NCI-H146 (cell line): ENCODE measurements at regions not wholly inside any gene's neighbourhood (a gene's known extent, or its start where the extent isn't known, plus 50 kb on each side); places are given as distances from the start of the nearest gene placed in this dataset.
A peak's percentile ranks its signal among the peaks of the same experiment; 100 is the strongest.

Experiments
- DNase-seq: peaks from one replicate; lab custom pipeline; 2025; lab: John Stamatoyannopoulos, UW

DNA sequence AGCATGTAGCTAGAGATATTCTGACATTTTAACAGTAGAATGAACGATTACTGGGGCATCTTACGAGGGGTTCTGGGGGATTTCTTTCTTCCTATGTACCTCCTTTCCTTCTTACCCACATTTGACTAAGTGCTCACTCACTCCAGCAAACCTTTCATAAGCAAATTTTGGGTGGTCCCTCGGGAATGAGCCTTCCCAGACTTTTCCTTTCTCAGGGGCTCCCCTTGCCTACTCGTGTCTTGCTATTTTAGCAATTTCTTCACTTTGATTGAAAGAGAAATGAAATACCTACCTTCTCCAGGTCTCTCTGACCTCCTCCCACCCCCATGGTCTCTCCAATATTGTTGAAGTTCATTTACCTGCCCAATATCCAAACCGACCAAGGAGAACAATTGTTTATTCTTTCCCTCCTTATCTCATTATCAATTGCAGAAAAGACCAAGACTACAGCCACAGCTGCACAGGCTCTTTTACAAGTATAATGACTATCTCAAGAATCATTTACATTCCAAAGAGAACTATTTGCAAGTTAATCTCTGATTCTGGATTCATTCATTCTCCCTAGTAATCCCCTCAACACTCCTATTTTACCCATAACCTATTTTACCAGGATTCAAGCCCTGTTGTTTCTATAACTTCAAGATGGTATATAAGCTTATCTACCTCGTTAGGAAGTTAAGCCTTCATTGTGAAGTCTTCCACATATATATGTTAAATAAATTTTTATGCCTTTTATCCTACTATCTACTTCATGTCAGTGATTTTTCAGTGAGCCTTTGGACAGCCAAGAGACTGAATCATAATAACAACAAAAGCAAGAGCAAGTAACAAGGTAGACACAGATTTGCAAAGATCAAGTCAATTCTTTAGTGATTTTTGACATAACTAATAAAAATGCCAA, 480.6 kb downstream of the IPMK start:
- DNase-seq, result no peak

DNA sequence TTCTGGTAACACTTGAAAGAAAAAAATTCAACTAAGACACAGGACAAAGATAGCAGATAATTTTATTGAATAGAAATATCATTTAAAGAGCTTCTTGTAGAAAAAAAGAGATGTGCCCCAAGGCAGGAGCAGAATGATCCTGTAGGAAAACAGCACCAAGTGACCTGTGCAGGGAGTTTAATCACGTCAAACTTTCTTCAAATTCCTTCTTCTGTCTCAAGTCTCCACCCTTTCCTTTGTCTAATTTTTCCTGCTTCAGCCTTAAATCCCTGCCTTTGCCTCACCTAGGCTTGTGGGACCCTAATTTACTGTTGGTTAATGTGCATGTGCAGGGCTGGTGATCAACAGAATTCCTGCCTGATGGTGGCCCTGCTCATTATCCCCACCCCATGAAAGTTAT, 481.4 kb downstream of the IPMK start:
- no peak for DNase-seq

DNA sequence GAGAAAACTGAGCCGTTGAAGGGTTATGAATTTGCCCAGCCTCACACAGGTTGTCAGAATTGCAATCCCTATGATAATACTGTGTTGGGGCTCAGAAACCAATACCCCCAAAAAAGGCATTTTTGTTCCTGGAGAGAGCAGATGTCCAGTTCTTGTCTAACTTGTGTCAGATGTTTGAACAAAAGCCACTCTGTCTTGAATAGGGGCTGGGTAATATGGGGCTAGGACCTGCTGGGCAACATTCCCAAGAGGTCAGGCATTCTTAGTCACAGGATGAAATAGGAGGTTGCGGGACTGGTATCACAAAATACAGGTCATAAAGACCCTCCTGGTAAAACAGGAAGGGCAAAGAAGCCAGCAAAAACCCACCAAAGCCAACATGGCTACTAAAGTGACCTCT, 482.1 kb downstream of the IPMK start:
- DNase-seq, result no peak

DNA sequence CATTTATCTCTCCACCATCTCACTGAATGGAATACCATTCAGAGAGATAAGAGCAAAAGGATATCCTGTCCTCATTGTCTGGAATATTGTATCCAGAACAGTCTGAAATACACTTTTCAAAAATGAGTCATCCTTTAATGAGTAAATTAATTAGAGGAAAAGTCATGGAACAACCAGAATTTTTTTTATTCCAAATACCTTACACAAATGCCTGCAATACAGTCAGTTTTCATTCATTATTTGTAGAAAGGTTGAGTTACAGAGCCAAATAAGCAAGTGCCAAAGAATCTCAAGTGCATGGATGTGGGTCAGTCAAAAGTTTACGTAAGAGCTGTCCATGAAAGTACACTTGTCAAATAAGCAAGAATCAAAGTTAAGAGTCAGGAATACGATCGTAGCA, 482.6 kb downstream of the IPMK start:
- no peak for DNase-seq

- no peak for DNase-seq
These were observed 490.8 kb downstream of the IPMK start for GRCh38 chr10:57776688-57777432.

DNA sequence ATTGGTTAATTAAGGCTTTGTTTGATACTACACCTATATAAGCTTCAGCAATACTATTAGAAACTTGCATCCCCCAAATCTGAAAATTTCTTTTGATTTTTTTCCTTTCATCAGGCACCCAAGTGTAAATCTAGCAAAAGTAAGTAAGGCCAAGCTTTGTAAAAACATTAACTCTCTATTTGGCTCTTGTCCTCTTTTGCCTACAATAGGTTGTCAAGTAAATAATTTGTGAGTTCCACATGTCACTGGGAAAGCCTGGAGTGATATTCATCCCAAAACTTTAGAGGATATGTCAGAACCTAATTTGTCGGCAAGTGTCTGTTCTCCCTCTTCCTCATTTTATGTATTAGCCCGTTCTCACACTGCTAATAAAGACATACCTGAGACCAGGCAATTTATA, 492.4 kb downstream of the IPMK start:
- no peak for DNase-seq

GRCh38 chr10:57769298-57769697, 498.4 kb downstream of the IPMK start:
- no peak for DNase-seq

- no peak for DNase-seq
These were observed 507.9 kb downstream of the IPMK start for GRCh38 chr10:57759777-57760176.

GRCh38 chr10:57754803-57755202, 512.9 kb downstream of the IPMK start:
- DNase-seq, result no peak

DNA sequence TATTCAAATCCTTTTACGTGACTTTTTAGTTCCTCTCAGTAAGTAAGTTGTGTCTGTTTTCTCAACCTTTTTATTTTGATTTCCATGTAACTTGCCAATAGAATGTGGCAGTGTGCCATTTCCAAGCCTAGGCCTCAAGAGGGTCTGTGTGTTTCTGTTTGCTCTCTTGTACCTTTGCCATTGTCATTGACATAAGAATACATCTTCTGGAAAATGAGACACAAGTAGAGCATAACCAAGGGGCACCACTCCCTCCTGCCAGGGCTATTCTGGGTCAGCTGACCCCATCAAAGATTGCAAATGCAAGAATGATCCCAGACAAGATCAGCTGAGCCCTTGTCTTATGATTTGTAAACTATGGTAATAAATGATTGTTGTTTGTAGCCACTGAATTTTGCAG, 524.0 kb downstream of the IPMK start:
- DNase-seq, result no peak

DNA sequence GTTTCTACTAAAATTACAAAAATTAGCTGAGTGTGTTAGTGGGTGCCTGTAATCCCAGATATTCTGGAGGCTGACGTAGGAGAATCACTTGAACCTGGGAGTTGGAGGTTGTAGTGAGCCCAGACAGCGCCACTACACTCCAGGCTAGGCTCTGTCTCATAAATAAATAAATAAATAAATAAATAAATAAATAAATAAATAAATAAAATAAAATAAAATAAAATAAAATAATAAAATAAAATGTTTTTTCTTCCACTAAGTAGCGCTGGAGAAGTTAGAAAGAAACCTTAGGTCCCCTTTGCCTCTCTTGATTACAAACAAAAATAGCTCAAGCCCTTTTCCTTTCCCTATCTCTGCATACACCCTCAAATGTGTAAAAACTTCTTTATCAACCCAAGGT, 525.9 kb downstream of the IPMK start:
- no peak for DNase-seq

DNA sequence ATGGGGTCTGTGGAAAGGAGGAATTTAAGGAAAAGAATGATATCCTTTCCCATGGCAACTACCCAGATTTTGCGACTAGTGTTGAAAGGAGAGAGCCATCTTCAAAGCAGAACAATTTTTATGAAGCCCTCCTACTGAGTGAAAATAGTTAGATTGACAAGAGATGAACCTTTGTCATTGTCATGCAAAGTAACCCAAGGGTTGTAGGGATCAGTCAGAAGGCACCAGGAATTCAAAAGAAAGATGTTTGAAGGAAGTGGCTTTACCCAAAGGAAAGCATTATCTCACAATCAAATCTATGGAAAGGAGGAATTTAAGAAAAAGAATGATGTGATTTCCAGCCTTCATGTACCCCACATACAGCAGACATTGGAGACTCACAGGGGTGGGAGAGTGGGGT, 544.4 kb downstream of the IPMK start:
- DNase-seq, result no peak

DNA sequence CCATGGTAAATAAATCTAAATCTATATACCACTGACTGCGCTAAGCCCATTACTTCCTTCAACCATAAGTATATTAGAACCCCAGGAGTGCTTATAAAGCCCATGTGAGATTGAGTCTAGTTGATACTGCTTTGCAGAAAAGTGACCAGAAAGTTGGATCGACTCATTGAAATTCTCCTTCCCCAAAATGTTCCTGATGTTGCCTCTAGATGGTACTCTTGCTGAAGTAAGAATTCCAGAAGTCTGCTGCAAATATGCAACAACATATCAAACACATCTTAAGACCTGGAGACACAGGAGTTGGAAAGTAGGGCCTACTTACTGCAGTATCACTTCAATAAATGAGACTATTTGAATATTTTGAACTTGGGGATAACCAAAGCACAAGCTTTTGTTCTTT, 550.8 kb downstream of the IPMK start:
- DNase-seq, result no peak

DNA sequence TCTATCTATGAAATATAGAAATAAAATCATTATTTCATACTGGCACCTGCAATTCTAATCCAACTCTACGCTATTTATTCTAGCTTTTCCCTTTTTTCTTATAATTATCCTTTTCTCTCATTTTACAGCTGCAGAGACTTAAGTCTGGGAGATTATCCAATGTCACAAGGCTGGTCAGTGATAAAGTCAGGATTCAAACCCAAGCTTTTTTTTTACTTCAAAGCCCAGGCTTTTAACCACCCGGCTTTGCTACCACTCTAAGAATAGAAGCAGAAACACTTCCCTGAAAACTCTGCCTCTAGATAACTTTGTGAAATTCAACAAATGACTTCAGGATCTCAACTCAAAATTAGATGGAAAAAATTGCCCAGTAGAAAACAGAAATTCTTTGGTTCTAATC, 552.5 kb downstream of the IPMK start:
- no peak for DNase-seq

DNA sequence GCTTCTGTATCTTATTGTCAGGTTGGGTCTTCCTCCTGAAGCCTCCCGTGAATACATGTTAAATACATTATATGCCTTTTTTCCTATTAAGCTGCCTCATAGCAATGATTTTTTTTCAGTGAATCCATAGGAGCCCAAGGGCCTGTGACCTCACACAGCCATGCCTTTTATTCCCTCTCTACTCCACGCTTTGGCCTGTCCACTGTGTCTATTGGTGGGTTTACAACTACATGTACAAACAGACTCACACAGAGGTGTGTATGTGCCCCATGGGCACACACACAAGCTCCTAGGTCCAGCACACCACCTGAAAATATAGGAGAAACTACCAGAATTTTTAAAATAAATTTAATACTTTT, 560.4 kb downstream of the IPMK start:
- DNase-seq, result no peak

DNA sequence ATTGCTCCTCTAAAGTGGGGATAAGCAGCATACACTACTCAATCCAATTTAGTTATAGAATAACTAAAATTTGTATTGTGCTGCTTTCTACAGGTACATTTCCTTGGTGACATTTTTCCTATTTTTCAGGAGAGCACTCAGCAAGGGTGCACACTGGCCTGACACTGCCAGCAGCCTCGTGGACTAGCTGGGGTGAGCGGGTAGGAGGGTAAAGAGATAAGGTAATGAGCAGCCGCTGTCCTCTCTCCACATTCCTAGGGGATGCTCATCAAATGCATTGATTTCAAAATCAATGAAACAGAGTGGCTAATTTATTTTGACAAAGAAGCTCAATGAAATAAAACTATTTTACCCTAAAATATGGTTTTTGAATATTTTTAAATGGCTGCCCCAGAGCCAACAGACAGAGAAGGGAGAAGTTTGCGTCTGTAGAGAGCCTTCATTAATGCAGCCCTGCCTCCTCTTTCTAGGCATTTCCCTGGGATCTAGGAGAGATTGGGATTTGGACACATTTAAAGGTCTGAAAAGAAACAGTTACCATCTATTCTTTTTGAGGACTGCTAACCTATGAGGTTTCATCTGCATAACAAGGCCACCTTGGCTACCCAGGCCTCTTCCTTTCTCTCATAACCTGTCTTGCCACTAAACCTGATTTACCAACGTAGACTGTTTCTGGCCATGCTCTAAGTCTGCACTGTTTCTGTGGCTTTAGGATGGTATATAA, 561.0 kb downstream of the IPMK start:
- DNase-seq, result no peak

GRCh38 chr10:57706016-57706415, 561.7 kb downstream of the IPMK start:
- DNase-seq, result no peak

- peak; percentile 14 for DNase-seq
These were observed 567.8 kb downstream of the IPMK start for GRCh38 chr10:57699944-57700343.

DNA sequence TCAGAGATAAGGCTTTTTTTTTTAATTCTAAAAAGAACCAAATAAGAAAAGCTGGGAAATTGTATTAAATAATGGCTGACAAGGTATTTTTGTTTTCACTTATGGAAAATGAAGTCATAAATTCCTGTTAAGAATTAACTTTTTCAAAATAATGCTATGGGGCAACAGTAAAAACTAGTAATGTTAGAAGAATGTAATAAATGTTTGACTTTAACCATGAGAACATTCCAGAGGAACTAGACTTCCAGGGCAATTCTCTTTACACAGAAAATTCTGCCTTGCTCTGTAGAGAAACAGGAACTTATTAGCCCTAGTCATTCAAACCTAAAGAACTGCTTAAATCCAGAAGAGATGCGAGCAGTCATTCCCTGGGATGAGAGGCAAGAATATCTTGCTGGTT, 571.1 kb downstream of the IPMK start:
- DNase-seq, result no peak

- peak; percentile 40 for DNase-seq
These were observed 572.6 kb downstream of the IPMK start for GRCh38 chr10:57694956-57695608.

- no peak for DNase-seq
These were observed 575.3 kb downstream of the IPMK start for GRCh38 chr10:57692255-57692980.
